ENCODE measurements at regions not wholly inside any gene's neighbourhood (a gene's known extent, or its start where the extent isn't known, plus 50 kb on each side); places are given as distances from the start of the nearest gene placed in this dataset.

- no peaks in the 10 kb centered on the region for H3K4me1 ChIP-seq (ENCODE audit: control insufficient read depth, extremely low read depth, insufficient read depth, low read length)
- H3K36me3 ChIP-seq (ENCODE audit: control insufficient read depth, insufficient read depth, low read length) = no peaks in the 10 kb centered on the region
- no peaks in the 10 kb centered on the region for H3K79me2 ChIP-seq (ENCODE audit: control insufficient read depth, insufficient read depth, low read length)
- no peaks in the 10 kb centered on the region for H3K9me3 ChIP-seq (ENCODE audit: control insufficient read depth, insufficient read depth, low read depth, low read length)
- H4K20me1 ChIP-seq (ENCODE audit: control insufficient read depth, extremely low read depth, insufficient read depth, low read length) = no peaks in the 10 kb centered on the region
- no peak overlapping the region for H3K4me3 ChIP-seq (replicated peaks in 1 of 4; ENCODE audit: control extremely low read depth in 1 of 4, insufficient read depth in 1 of 4, low read depth in 3 of 4, low read length in 4 of 4)
- peak in 1 of 2 donors; percentile 67 for TF ChIP-seq CTCF (conservative IDR thresholded peaks at IDR 0.05 in 1 of 2, IDR thresholded peaks at IDR 0.05 in 1 of 2; ENCODE audit: low read depth in 1 of 2, low read length in 2 of 2)
- TF ChIP-seq EZH2 (IDR thresholded peaks at IDR 0.05; ENCODE audit: low read length, missing control alignments) = no peak
- H3K27ac ChIP-seq (ENCODE audit: insufficient read depth, low read length) = no peak overlapping the region
- no peaks in the 10 kb centered on the region for H3K27me3 ChIP-seq (ENCODE audit: control insufficient read depth, insufficient read depth, low read length)
- no peak overlapping the region for H2AFZ ChIP-seq (ENCODE audit: low read length)
- H3K4me2 ChIP-seq (ENCODE audit: extremely low read depth, insufficient read depth, low read length) = no peak overlapping the region
- no peak overlapping the region for H3K9ac ChIP-seq (ENCODE audit: insufficient read depth, low read length)
- DNase-seq (ENCODE audit: low read depth in 2 of 2) = peak; percentile 87 to 96
Measured at GRCh38 chr13:44243198-44243857, 130.3 kb upstream of the SERP2 start.

- Histone ChIP-seq H2AFZ (ENCODE audit: low read length) (no peak overlapping the region), H3K9ac (ENCODE audit: insufficient read depth, low read length) (no peak overlapping the region), H3K27me3 (ENCODE audit: control insufficient read depth, insufficient read depth, low read length) (no peaks in the 10 kb centered on the region), H3K4me1 (ENCODE audit: control insufficient read depth, extremely low read depth, insufficient read depth, low read length) (no peaks in the 10 kb centered on the region), H3K79me2 (ENCODE audit: control insufficient read depth, insufficient read depth, low read length) (no peaks in the 10 kb centered on the region), H3K4me3 (replicated peaks in 1 of 4; ENCODE audit: control extremely low read depth in 1 of 4, insufficient read depth in 1 of 4, low read depth in 3 of 4, low read length in 4 of 4) (no peak overlapping the region), H4K20me1 (ENCODE audit: control insufficient read depth, extremely low read depth, insufficient read depth, low read length) (no peaks in the 10 kb centered on the region), H3K27ac (ENCODE audit: insufficient read depth, low read length) (no peak overlapping the region), H3K36me3 (ENCODE audit: control insufficient read depth, insufficient read depth, low read length) (no peaks in the 10 kb centered on the region), H3K4me2 (ENCODE audit: extremely low read depth, insufficient read depth, low read length) (no peak overlapping the region), H3K9me3 (ENCODE audit: control insufficient read depth, insufficient read depth, low read depth, low read length) (no peaks in the 10 kb centered on the region)
- TF ChIP-seq EZH2 (IDR thresholded peaks at IDR 0.05; ENCODE audit: low read length, missing control alignments) (no peak), CTCF (conservative IDR thresholded peaks at IDR 0.05 in 1 of 2, IDR thresholded peaks at IDR 0.05 in 1 of 2; ENCODE audit: low read depth in 1 of 2, low read length in 2 of 2) (no peak)
- DNase-seq (ENCODE audit: low read depth in 2 of 2) = peak; percentile 82 to 91
Measured at GRCh38 chr13:44244288-44244687, 129.3 kb upstream of the SERP2 start.

- Histone ChIP-seq H3K79me2 (ENCODE audit: control insufficient read depth, insufficient read depth, low read length) (no peaks in the 10 kb centered on the region), H3K4me1 (ENCODE audit: control insufficient read depth, extremely low read depth, insufficient read depth, low read length) (peaks cover 4% of the 10 kb centered on the region), H3K27ac (ENCODE audit: insufficient read depth, low read length) (no peak overlapping the region), H3K27me3 (ENCODE audit: control insufficient read depth, insufficient read depth, low read length) (no peaks in the 10 kb centered on the region), H3K9me3 (ENCODE audit: control insufficient read depth, insufficient read depth, low read depth, low read length) (no peaks in the 10 kb centered on the region), H3K9ac (ENCODE audit: insufficient read depth, low read length) (no peak overlapping the region), H4K20me1 (ENCODE audit: control insufficient read depth, extremely low read depth, insufficient read depth, low read length) (no peaks in the 10 kb centered on the region), H3K36me3 (ENCODE audit: control insufficient read depth, insufficient read depth, low read length) (no peaks in the 10 kb centered on the region), H3K4me2 (ENCODE audit: extremely low read depth, insufficient read depth, low read length) (no peak overlapping the region), H3K4me3 (replicated peaks in 1 of 4; ENCODE audit: control extremely low read depth in 1 of 4, insufficient read depth in 1 of 4, low read depth in 3 of 4, low read length in 4 of 4) (no peak overlapping the region), H2AFZ (ENCODE audit: low read length) (no peak overlapping the region)
- DNase-seq (ENCODE audit: low read depth in 2 of 2) = peak; percentile 83 to 90
- no peak for TF ChIP-seq CTCF (conservative IDR thresholded peaks at IDR 0.05 in 1 of 2, IDR thresholded peaks at IDR 0.05 in 1 of 2; ENCODE audit: low read depth in 1 of 2, low read length in 2 of 2)
- TF ChIP-seq EZH2 (IDR thresholded peaks at IDR 0.05; ENCODE audit: low read length, missing control alignments) = no peak
Measured at GRCh38 chr13:44249431-44249836, 124.2 kb upstream of the SERP2 start.

Measured in fibroblast of lung (primary cell).